ENCODE measurements at regions not wholly inside any gene's neighbourhood (a gene's known extent, or its start where the extent isn't known, plus 50 kb on each side); places are given as distances from the start of the nearest gene placed in this dataset.

GRCh38 chr19:28985201-28985600 is 227.8 kb downstream of the UQCRFS1 start (continued):
- TF ChIP-seq EP300 (IDR thresholded peaks at IDR 0.05; ENCODE audit: borderline replicate concordance in 1 of 2, control insufficient read depth in 1 of 2, low read depth in 2 of 2, low read length in 2 of 2) (no peak), TARDBP (IDR thresholded peaks at IDR 0.05; ENCODE audit: borderline replicate concordance) (no peak)

- POLR2A ChIA-PET: no interaction called here
- Histone ChIP-seq H3K9ac (ENCODE audit: control insufficient read depth, insufficient read depth, low read length) (no peak overlapping the region), H3K27me3 (replicated peaks in 1 of 2; ENCODE audit: control insufficient read depth in 2 of 2, insufficient read depth in 2 of 2, low read length in 1 of 2) (no peaks in the 10 kb centered on the region), H3K4me3 (no peak overlapping the region), H3K9me3 (replicated peaks; ENCODE audit: control insufficient read depth, insufficient read depth, low read length) (no peaks in the 10 kb centered on the region; the same call in 2 of the 3 replicates), H3K36me3 (ENCODE audit: control insufficient read depth in 2 of 2, insufficient read depth in 2 of 2, low read length in 1 of 2) (no peaks in the 10 kb centered on the region), H4K20me1 (ENCODE audit: control insufficient read depth, insufficient read depth) (no peaks in the 10 kb centered on the region), H3K79me2 (ENCODE audit: control insufficient read depth, insufficient read depth, low read length) (no peaks in the 10 kb centered on the region), H3K4me2 (ENCODE audit: control insufficient read depth, insufficient read depth) (no peak overlapping the region), H3K27ac (ENCODE audit: control insufficient read depth, insufficient read depth) (no peak overlapping the region), H3K4me1 (ENCODE audit: control insufficient read depth, insufficient read depth, low read length) (no peaks in the 10 kb centered on the region), H2AFZ (ENCODE audit: control insufficient read depth, low read depth, low read length) (no peak overlapping the region)
- in situ Hi-C loops (cut with MboI) (no loop called here), intact Hi-C loops (cut with micrococcal nuclease; ENCODE audit: unreplicated experiment) (no loop called here)
- SMC1A ChIA-PET (ENCODE audit: uncharacterized antibody, unreplicated experiment): no interaction called here
- whole genome bisulfite sequencing (ENCODE audit: insufficient coverage, insufficient replicate concordance, low lambda C conversion rate, missing lambda C conversion rate): 36% methylated on average over 4 of the region's 4 CpGs
- CTCF ChIA-PET: no interaction called here
- no TSS peak for BruUV-seq (replicated peaks)
- RAD21 ChIA-PET (ENCODE audit: unreplicated experiment): no interaction called here
- ATAC-seq: no peak
- DNase-seq (ENCODE audit: low read depth, low spot score): no peak
- TF ChIP-seq SUZ12 (IDR thresholded peaks at IDR 0.05; ENCODE audit: unreplicated experiment) (no peak), SKIL (IDR thresholded peaks at IDR 0.05; ENCODE audit: low read depth, poor library complexity, severe bottlenecking) (no peak), ZNF622 (IDR thresholded peaks at IDR 0.05) (no peak), PBX3 (IDR thresholded peaks at IDR 0.05; ENCODE audit: insufficient replicate concordance, low read depth, low read length) (no peak), E2F8 (IDR thresholded peaks at IDR 0.05; ENCODE audit: low read depth, partially characterized antibody) (no peak), BRCA1 (IDR thresholded peaks at IDR 0.05; ENCODE audit: low read depth, low read length) (no peak), SPI1 (IDR thresholded peaks at IDR 0.05; ENCODE audit: borderline replicate concordance, insufficient read depth, low read depth, low read length) (no peak), ASH2L (IDR thresholded peaks at IDR 0.05; ENCODE audit: borderline replicate concordance, low read depth) (no peak), SIX5 (IDR thresholded peaks at IDR 0.05; ENCODE audit: low read depth, low read length, severe bottlenecking) (no peak)
- FAIRE-seq: no peak
These were observed 228.6 kb downstream of the UQCRFS1 start for GRCh38 chr19:28984315-28984714.
